ENCODE measurements at regions not wholly inside any gene's neighbourhood (a gene's known extent, or its start where the extent isn't known, plus 50 kb on each side); places are given as distances from the start of the nearest gene placed in this dataset.

DNA sequence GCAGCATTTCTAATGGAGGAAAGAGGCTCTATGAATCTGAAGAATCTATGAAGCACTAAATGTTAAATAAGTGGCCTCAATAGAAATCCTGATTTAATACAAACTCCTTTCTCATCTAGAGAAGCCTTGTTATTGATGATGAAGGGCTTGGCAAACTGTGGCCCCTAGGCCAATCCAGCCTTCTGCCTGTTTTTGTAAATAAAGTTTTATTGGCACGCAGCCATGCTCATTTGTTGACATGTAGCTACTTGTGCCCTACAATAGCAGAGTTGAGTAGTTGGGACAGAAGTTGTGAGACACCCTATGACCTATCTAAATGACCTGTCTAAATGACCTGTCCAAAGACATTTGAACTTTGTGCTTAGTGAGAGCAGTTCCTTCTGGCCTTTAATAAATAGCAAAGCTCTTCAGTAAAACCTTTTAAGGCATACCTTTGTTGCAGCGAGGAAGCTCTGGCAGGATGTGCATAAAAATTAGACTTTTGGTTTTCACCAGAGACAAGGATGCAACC lies 484.4 kb upstream of the SPRED2 start:
- DNase-seq, result no peak
- in situ Hi-C loops (cut with MboI; ENCODE audit: low pct_ligation_motif_present in 1 of 4, low pct_unique_long_range_greater_than_20kb in 1 of 4, low sequenced_read_pairs in 3 of 4), result no loop called here
- no peak for TF ChIP-seq EP300 (IDR thresholded peaks at IDR 0.05; ENCODE audit: low read depth)
- no peak for TF ChIP-seq POLR2A (IDR thresholded peaks at IDR 0.05)
- TF ChIP-seq, protein P1, sequence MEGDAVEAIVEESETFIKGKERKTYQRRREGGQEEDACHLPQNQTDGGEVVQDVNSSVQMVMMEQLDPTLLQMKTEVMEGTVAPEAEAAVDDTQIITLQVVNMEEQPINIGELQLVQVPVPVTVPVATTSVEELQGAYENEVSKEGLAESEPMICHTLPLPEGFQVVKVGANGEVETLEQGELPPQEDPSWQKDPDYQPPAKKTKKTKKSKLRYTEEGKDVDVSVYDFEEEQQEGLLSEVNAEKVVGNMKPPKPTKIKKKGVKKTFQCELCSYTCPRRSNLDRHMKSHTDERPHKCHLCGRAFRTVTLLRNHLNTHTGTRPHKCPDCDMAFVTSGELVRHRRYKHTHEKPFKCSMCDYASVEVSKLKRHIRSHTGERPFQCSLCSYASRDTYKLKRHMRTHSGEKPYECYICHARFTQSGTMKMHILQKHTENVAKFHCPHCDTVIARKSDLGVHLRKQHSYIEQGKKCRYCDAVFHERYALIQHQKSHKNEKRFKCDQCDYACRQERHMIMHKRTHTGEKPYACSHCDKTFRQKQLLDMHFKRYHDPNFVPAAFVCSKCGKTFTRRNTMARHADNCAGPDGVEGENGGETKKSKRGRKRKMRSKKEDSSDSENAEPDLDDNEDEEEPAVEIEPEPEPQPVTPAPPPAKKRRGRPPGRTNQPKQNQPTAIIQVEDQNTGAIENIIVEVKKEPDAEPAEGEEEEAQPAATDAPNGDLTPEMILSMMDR (IDR thresholded peaks at IDR 0.05), result no peak
- no peak for TF ChIP-seq POLR2AphosphoS5 (IDR thresholded peaks at IDR 0.05)
- H3K4me1 ChIP-seq, result peaks cover 0 to 4% (median 0%) of the 10 kb centered on the region in 4 donors
- H3K9me3 ChIP-seq, result no peaks in the 10 kb centered on the region
- 72 to 80% methylated on average over 1 to 2 of the region's 2 CpGs for WGBS, 2 donors (ENCODE audit: low coverage in 1 of 2)
- H3K4me3 ChIP-seq, result no peak overlapping the region
- H3K27ac ChIP-seq, result no peak overlapping the region
- no peaks in the 10 kb centered on the region for H3K36me3 ChIP-seq
- intact Hi-C loops (cut with DNase I; ENCODE audit: low total_unique reads), result no loop called here
- H3K27me3 ChIP-seq, result no peaks in the 10 kb centered on the region

DNA sequence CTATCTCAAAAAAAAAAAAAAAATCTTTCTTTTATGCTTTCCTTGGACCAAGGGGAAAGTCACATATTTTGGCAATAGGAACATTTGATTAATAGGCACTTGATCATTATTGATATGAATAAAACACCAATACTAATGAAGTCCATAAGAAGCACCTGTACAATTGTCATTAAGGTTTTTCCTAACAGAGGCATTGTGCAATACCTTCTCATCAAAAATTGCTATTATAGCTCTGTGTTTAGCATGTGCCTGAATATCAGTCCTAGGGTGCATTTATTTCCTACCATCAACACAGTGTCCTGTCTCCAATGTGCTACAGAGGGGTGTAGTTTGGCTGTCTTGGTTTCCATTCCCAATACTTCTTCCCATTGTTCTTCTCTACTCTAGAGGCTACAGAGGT lies 483.8 kb upstream of the SPRED2 start:
- Histone ChIP-seq H3K4me1 (peaks cover 0 to 4% (median 0%) of the 10 kb centered on the region in 4 donors), H3K4me3 (no peak overlapping the region), H3K27me3 (no peaks in the 10 kb centered on the region), H3K27ac (no peak overlapping the region), H3K9me3 (no peaks in the 10 kb centered on the region), H3K36me3 (no peaks in the 10 kb centered on the region)
- DNase-seq, result no peak
- intact Hi-C loops (cut with DNase I; ENCODE audit: low total_unique reads), result no loop called here
- TF ChIP-seq POLR2AphosphoS5 (IDR thresholded peaks at IDR 0.05) (no peak), EP300 (IDR thresholded peaks at IDR 0.05; ENCODE audit: low read depth) (no peak), POLR2A (IDR thresholded peaks at IDR 0.05) (no peak)
- TF ChIP-seq, protein P1 (IDR thresholded peaks at IDR 0.05), result no peak
- in situ Hi-C loops (cut with MboI; ENCODE audit: low pct_ligation_motif_present in 1 of 4, low pct_unique_long_range_greater_than_20kb in 1 of 4, low sequenced_read_pairs in 3 of 4), result no loop called here

DNA sequence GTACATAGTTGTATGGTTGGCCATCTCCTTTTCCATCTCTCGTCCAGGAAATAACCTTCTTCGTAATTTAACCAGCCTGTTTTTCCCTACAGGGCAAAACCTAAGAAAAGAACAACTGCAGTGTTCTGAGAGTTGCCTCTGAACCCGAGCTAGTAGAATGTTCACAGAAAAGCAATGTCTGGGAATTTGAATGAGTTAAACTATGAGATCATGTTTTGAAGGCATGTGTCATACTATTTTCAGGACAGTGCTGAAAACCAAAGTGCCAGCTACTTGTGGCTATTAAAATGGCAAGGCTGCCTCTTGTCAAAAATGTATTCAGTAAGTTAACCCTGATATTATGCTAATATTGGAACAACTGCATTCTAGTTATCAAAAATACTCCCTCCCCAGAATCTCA lies 482.9 kb upstream of the SPRED2 start:
- intact Hi-C loops (cut with DNase I; ENCODE audit: low total_unique reads), result no loop called here

GRCh38 chr2:65914244-65914786 lies 481.9 kb upstream of the SPRED2 start:
- Histone ChIP-seq H3K27me3 (no peaks in the 10 kb centered on the region), H3K27ac (no peak overlapping the region), H3K4me1 (peaks cover 0 to 4% (median 0%) of the 10 kb centered on the region in 4 donors), H3K4me3 (no peak overlapping the region), H3K9me3 (no peaks in the 10 kb centered on the region), H3K36me3 (no peaks in the 10 kb centered on the region)
- TF ChIP-seq POLR2A (IDR thresholded peaks at IDR 0.05), result no peak
- DNase-seq, result no peak
- 78 to 92% methylated on average over 5 to 7 of the region's 7 CpGs for WGBS, 2 donors (ENCODE audit: low coverage in 1 of 2)
- intact Hi-C loops (cut with DNase I; ENCODE audit: low total_unique reads), result no loop called here
- in situ Hi-C loops (cut with MboI; ENCODE audit: low pct_ligation_motif_present in 1 of 4, low pct_unique_long_range_greater_than_20kb in 1 of 4, low sequenced_read_pairs in 3 of 4), result no loop called here

More for the DNA sequence above, 482.9 kb upstream of the SPRED2 start:
- Histone ChIP-seq H3K4me3 (no peak overlapping the region), H3K36me3 (no peaks in the 10 kb centered on the region), H3K9me3 (no peaks in the 10 kb centered on the region), H3K27me3 (no peaks in the 10 kb centered on the region), H3K27ac (no peak overlapping the region), H3K4me1 (peaks cover 0 to 4% (median 0%) of the 10 kb centered on the region in 4 donors)
- no peak for DNase-seq
- in situ Hi-C loops (cut with MboI; ENCODE audit: low pct_ligation_motif_present in 1 of 4, low pct_unique_long_range_greater_than_20kb in 1 of 4, low sequenced_read_pairs in 3 of 4), result no loop called here
- WGBS, 2 donors (ENCODE audit: low coverage in 1 of 2), result 78 to 81% methylated on average over 3 of the region's 3 CpGs
- TF ChIP-seq, protein P1 (IDR thresholded peaks at IDR 0.05), result no peak
- TF ChIP-seq POLR2A (IDR thresholded peaks at IDR 0.05) (no peak), EP300 (IDR thresholded peaks at IDR 0.05; ENCODE audit: low read depth) (no peak), POLR2AphosphoS5 (IDR thresholded peaks at IDR 0.05) (no peak)

GRCh38 chr2:65913813-65914212 lies 481.4 kb upstream of the SPRED2 start:
- no peak overlapping the region for H3K4me3 ChIP-seq
- in situ Hi-C loops (cut with MboI; ENCODE audit: low pct_ligation_motif_present in 1 of 4, low pct_unique_long_range_greater_than_20kb in 1 of 4, low sequenced_read_pairs in 3 of 4), result no loop called here
- H3K27me3 ChIP-seq, result no peaks in the 10 kb centered on the region
- peaks cover 0 to 4% (median 0%) of the 10 kb centered on the region in 4 donors for H3K4me1 ChIP-seq
- no peak overlapping the region for H3K27ac ChIP-seq
- 70 to 71% methylated on average over 6 to 9 of the region's 9 CpGs for WGBS, 2 donors (ENCODE audit: low coverage in 1 of 2)
- TF ChIP-seq POLR2AphosphoS5 (IDR thresholded peaks at IDR 0.05) (no peak), POLR2A (IDR thresholded peaks at IDR 0.05) (no peak), EP300 (IDR thresholded peaks at IDR 0.05; ENCODE audit: low read depth) (no peak)
- TF ChIP-seq, protein P1 (IDR thresholded peaks at IDR 0.05), result no peak
- intact Hi-C loops (cut with DNase I; ENCODE audit: low total_unique reads), result no loop called here
- H3K9me3 ChIP-seq, result no peaks in the 10 kb centered on the region
- no peaks in the 10 kb centered on the region for H3K36me3 ChIP-seq
- no peak for DNase-seq
